ENCODE measurements at regions not wholly inside any gene's neighbourhood (a gene's known extent, or its start where the extent isn't known, plus 50 kb on each side); places are given as distances from the start of the nearest gene placed in this dataset.

DNA sequence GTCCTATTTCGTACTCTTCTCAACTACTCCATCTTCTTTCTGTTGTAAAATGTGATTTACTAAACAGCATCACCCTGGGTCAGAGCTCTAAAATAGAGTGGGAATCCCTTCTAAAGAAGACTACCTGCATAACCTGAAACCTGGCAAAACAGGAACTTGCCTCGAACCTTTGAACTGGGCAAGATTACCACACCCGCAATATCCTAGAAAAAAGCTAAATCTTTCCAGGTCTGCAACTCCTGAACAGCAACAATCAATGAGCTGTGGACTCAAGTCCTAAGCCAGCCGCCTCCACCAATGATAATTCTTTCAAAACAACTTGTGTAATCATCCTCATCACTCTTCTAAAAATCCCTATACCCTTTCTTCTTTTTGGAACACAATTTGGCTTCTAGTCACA lies 824.2 kb upstream of the COBL start:
- Histone ChIP-seq H3K4me3 (ENCODE audit: insufficient read depth, low read length, poor library complexity, severe bottlenecking) (no peak overlapping the region), H2AFZ (ENCODE audit: low read depth, low read length, severe bottlenecking) (no peak overlapping the region), H4K20me1 (ENCODE audit: low read depth, low read length) (no peaks in the 10 kb centered on the region), H3K27me3 (ENCODE audit: low read length) (no peaks in the 10 kb centered on the region), H3K9me3 (ENCODE audit: insufficient read depth, low read length) (no peaks in the 10 kb centered on the region), H3K9ac (ENCODE audit: low read length) (no peak overlapping the region), H3K9me2 (replicated peaks; ENCODE audit: insufficient read depth, low read length) (no peaks in the 10 kb centered on the region), H3K36me3 (ENCODE audit: low read length) (no peaks in the 10 kb centered on the region), H3F3A (ENCODE audit: insufficient read depth) (no peaks in the 10 kb centered on the region), H3K4me2 (ENCODE audit: low read depth, low read length, poor library complexity, severe bottlenecking) (no peak overlapping the region), H3K27ac (ENCODE audit: low read depth, low read length) (no peak overlapping the region), H3K79me2 (ENCODE audit: insufficient read depth, low read length) (no peaks in the 10 kb centered on the region)
- TF ChIP-seq, protein P1, sequence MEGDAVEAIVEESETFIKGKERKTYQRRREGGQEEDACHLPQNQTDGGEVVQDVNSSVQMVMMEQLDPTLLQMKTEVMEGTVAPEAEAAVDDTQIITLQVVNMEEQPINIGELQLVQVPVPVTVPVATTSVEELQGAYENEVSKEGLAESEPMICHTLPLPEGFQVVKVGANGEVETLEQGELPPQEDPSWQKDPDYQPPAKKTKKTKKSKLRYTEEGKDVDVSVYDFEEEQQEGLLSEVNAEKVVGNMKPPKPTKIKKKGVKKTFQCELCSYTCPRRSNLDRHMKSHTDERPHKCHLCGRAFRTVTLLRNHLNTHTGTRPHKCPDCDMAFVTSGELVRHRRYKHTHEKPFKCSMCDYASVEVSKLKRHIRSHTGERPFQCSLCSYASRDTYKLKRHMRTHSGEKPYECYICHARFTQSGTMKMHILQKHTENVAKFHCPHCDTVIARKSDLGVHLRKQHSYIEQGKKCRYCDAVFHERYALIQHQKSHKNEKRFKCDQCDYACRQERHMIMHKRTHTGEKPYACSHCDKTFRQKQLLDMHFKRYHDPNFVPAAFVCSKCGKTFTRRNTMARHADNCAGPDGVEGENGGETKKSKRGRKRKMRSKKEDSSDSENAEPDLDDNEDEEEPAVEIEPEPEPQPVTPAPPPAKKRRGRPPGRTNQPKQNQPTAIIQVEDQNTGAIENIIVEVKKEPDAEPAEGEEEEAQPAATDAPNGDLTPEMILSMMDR (IDR thresholded peaks at IDR 0.05; ENCODE audit: insufficient read depth, low read length, poor library complexity, severe bottlenecking) = no peak
- no peak for TF ChIP-seq EZH2phosphoT487 (conservative IDR thresholded peaks at IDR 0.05; ENCODE audit: low read length)

DNA sequence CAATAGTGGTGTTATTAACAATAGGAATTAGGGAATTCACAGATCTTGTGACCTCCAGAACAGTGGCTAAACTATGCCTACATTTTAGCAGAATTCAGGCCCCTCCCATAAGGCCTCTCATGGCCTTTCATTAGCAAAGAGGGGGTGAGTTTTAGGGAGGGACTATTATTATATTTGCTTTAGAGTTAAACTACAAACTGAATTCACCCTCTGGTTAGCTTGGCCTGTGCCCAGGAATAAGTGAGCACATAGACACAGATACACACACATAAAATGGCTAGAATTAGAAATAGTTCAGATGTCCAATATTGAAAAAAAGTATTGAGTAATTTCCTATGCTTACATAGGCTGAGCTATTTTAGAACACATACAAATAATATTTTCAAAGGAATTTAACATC lies 818.8 kb upstream of the COBL start:
- TF ChIP-seq, protein P1 (IDR thresholded peaks at IDR 0.05; ENCODE audit: insufficient read depth, low read length, poor library complexity, severe bottlenecking) = no peak
- no peak for TF ChIP-seq EZH2phosphoT487 (conservative IDR thresholded peaks at IDR 0.05; ENCODE audit: low read length)
- H3K27ac ChIP-seq (ENCODE audit: low read depth, low read length) = no peak overlapping the region
- H3K4me3 ChIP-seq (ENCODE audit: insufficient read depth, low read length, poor library complexity, severe bottlenecking) = no peak overlapping the region
- H2AFZ ChIP-seq (ENCODE audit: low read depth, low read length, severe bottlenecking) = no peak overlapping the region
- H3K9me3 ChIP-seq (ENCODE audit: insufficient read depth, low read length) = peaks cover 4% of the 10 kb centered on the region; the same call in 1 of the 2 replicates
- no peaks in the 10 kb centered on the region for H4K20me1 ChIP-seq (ENCODE audit: low read depth, low read length)
- H3K36me3 ChIP-seq (ENCODE audit: low read length) = no peaks in the 10 kb centered on the region
- H3K4me2 ChIP-seq (ENCODE audit: low read depth, low read length, poor library complexity, severe bottlenecking) = no peak overlapping the region
- H3K9ac ChIP-seq (ENCODE audit: low read length) = no peak overlapping the region
- H3K79me2 ChIP-seq (ENCODE audit: insufficient read depth, low read length) = no peaks in the 10 kb centered on the region
- H3K9me2 ChIP-seq (replicated peaks; ENCODE audit: insufficient read depth, low read length) = 0 out of 2 replicates have a peak, but pooled peaks cover 4% of the 10 kb centered on the region
- H3K27me3 ChIP-seq (ENCODE audit: low read length) = no peaks in the 10 kb centered on the region
- no peaks in the 10 kb centered on the region for H3F3A ChIP-seq (ENCODE audit: insufficient read depth)

DNA sequence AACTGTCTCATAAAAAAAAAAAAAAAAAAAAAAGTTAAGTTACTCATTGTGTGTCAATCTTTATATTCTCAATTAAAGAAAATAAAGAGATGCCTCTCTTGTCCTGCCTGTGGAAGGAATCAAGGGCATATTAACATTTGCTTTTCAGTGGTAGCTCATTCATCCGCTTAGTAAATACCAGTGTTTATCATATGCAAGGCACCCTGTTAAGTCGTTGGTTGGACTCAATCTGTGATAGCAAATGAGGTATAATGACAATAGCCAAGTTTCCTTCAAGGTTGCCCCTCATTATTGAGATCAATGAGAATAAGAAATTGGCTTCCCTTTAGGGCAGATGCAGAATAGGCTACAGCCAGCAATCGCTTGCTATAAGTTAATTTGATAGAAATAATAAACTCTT lies 812.7 kb upstream of the COBL start:
- H3K36me3 ChIP-seq (ENCODE audit: low read length) = no peaks in the 10 kb centered on the region
- no peak overlapping the region for H3K9ac ChIP-seq (ENCODE audit: low read length)
- H3K79me2 ChIP-seq (ENCODE audit: insufficient read depth, low read length) = no peaks in the 10 kb centered on the region
- 0 out of 2 replicates have a peak, but pooled peaks cover 3% of the 10 kb centered on the region for H3K9me2 ChIP-seq (replicated peaks; ENCODE audit: insufficient read depth, low read length)
- no peaks in the 10 kb centered on the region for H3F3A ChIP-seq (ENCODE audit: insufficient read depth)
- H4K20me1 ChIP-seq (ENCODE audit: low read depth, low read length) = no peaks in the 10 kb centered on the region
- TF ChIP-seq EZH2phosphoT487 (conservative IDR thresholded peaks at IDR 0.05; ENCODE audit: low read length) = no peak
- TF ChIP-seq, protein P1 (IDR thresholded peaks at IDR 0.05; ENCODE audit: insufficient read depth, low read length, poor library complexity, severe bottlenecking) = no peak
- no peak overlapping the region for H2AFZ ChIP-seq (ENCODE audit: low read depth, low read length, severe bottlenecking)
- no peak overlapping the region for H3K4me2 ChIP-seq (ENCODE audit: low read depth, low read length, poor library complexity, severe bottlenecking)
- H3K4me3 ChIP-seq (ENCODE audit: insufficient read depth, low read length, poor library complexity, severe bottlenecking) = no peak overlapping the region
- H3K27me3 ChIP-seq (ENCODE audit: low read length) = no peaks in the 10 kb centered on the region
- H3K9me3 ChIP-seq (ENCODE audit: insufficient read depth, low read length) = no peaks in the 10 kb centered on the region; the same call in 1 of the 2 replicates
- H3K27ac ChIP-seq (ENCODE audit: low read depth, low read length) = no peak overlapping the region
